Neuronal stem cell (in vitro differentiated cells): ENCODE measurements at regions not wholly inside any gene's neighbourhood (a gene's known extent, or its start where the extent isn't known, plus 50 kb on each side); places are given as distances from the start of the nearest gene placed in this dataset.
"Not testable (repeated sequence)": the region's sequence is repeated elsewhere in the genome, so short reads cannot be mapped to it uniquely, and the experiment has no call there.

ENCODE experiments used
- DNase-seq: peaks from one replicate; pipeline ENCODE4 v3.0.0-alpha.2; 2013; ENCODE audit warnings: low spot score
- H2AFZ ChIP-seq: one replicate; pipeline ENCODE4 v1.6.1; 2013; ENCODE audit warnings: mild to moderate bottlenecking, low read length, inconsistent platforms
- H2AK5ac ChIP-seq: 2 replicates; pipeline ENCODE4 v1.6.1; 2013; ENCODE audit warnings: low read depth, mild to moderate bottlenecking, inconsistent platforms, low read length, moderate library complexity, mixed read lengths
- H2BK120ac ChIP-seq: 2 replicates; pipeline ENCODE4 v1.6.1; 2013; ENCODE audit warnings: low read depth, mild to moderate bottlenecking, inconsistent platforms, low read length, moderate library complexity, mixed read lengths
- H2BK12ac ChIP-seq: one replicate; pipeline ENCODE4 v1.6.1; 2013; ENCODE audit warnings: low read length, inconsistent platforms
- H2BK15ac ChIP-seq: 2 replicates; pipeline ENCODE4 v1.6.1; 2013; ENCODE audit warnings: mild to moderate bottlenecking, low read length, inconsistent platforms, mixed read lengths
- H2BK5ac ChIP-seq: one replicate; pipeline ENCODE4 v1.6.1; 2013; ENCODE audit warnings: inconsistent platforms, mild to moderate bottlenecking, low read length, moderate library complexity
- H3K14ac ChIP-seq: one replicate; pipeline ENCODE4 v1.6.1; 2013; ENCODE audit warnings: low read length, inconsistent platforms
- H3K18ac ChIP-seq: 2 replicates; pipeline ENCODE4 v1.6.1; 2013; ENCODE audit warnings: low read length, inconsistent platforms
- H3K23ac ChIP-seq: 2 replicates; pipeline ENCODE4 v1.6.1; 2013; ENCODE audit warnings: low read depth, mild to moderate bottlenecking, mixed read lengths, low read length, inconsistent platforms; ENCODE audit not compliant: poor library complexity
- H3K27ac ChIP-seq: replicated peaks from 3 replicates; pipeline ENCODE4 v1.5.1; 2013; ENCODE audit warnings: low read length, inconsistent platforms
- H3K27me3 ChIP-seq, 3 experiments: 2 replicates each; pipeline ENCODE4 v1.6.1; 2013; ENCODE audit warnings: low read length in 3 of 3, mild to moderate bottlenecking in 2 of 3, inconsistent platforms in 1 of 3, low read depth in 1 of 3, mixed read lengths in 1 of 3, moderate library complexity in 1 of 3; ENCODE audit not compliant: control insufficient read depth in 3 of 3, insufficient read depth in 3 of 3
- H3K36me3 ChIP-seq, 2 donors: replicated peaks in 1 of 2; 2 replicates each; pipeline ENCODE4 v1.6.1; 2013; ENCODE audit warnings: low read length in 2 of 2; ENCODE audit not compliant: control insufficient read depth in 2 of 2, insufficient read depth in 2 of 2
- H3K4ac ChIP-seq: 2 replicates; pipeline ENCODE4 v1.6.1; 2013; ENCODE audit warnings: inconsistent platforms, mild to moderate bottlenecking, low read length, moderate library complexity
- H3K4me1 ChIP-seq, 2 donors: 1 replicate in 1 of 2; 2 replicates in 1 of 2; pipeline ENCODE4 v1.6.1; 2013; ENCODE audit warnings: low read length in 2 of 2, low read depth in 1 of 2; ENCODE audit not compliant: control insufficient read depth in 2 of 2, insufficient read depth in 1 of 2
- H3K4me2 ChIP-seq: one replicate; pipeline ENCODE4 v1.6.1; 2013; ENCODE audit warnings: mild to moderate bottlenecking, low read length, inconsistent platforms; ENCODE audit not compliant: insufficient read depth, poor library complexity, severe bottlenecking
- H3K4me3 ChIP-seq, 2 donors: 2 replicates each; pipeline ENCODE4 v1.5.1; 2013; ENCODE audit warnings: low read length in 2 of 2, mild to moderate bottlenecking in 2 of 2, inconsistent platforms in 1 of 2, moderate library complexity in 1 of 2
- H3K79me1 ChIP-seq: one replicate; pipeline ENCODE4 v1.6.1; 2013; ENCODE audit warnings: low read depth, mild to moderate bottlenecking, inconsistent platforms, low read length, moderate library complexity
- H3K9ac ChIP-seq: one replicate; pipeline ENCODE4 v1.6.1; 2013; ENCODE audit warnings: mild to moderate bottlenecking, low read depth, low read length, inconsistent platforms; ENCODE audit not compliant: poor library complexity
- H3K9me3 ChIP-seq, 2 donors: replicated peaks in 1 of 2; 2 replicates each; pipeline versions ENCODE3 to v1.6.1; 2013; ENCODE audit warnings: low read length in 2 of 2, mild to moderate bottlenecking in 2 of 2, inconsistent platforms in 1 of 2, low read depth in 1 of 2, mixed read lengths in 1 of 2, moderate library complexity in 1 of 2; ENCODE audit not compliant: control insufficient read depth in 2 of 2, insufficient read depth in 1 of 2
- H4K8ac ChIP-seq: one replicate; pipeline ENCODE4 v1.6.1; 2013; ENCODE audit warnings: low read depth, mild to moderate bottlenecking, inconsistent platforms, low read length, moderate library complexity
- H4K91ac ChIP-seq: one replicate; pipeline ENCODE4 v1.6.1; 2013; ENCODE audit warnings: low read length, low read depth, mild to moderate bottlenecking, inconsistent platforms; ENCODE audit not compliant: poor library complexity
- WGBS, 2 donors: extraction: QIAGEN DNeasy Blood & Tissue Kit; methylation state at CpG; one replicate each; pipeline ENCODE4 v1.1.7; 2013; ENCODE audit warnings: missing lambda C conversion rate in 2 of 2, mixed read lengths in 1 of 2; ENCODE audit not compliant: insufficient read length in 2 of 2, insufficient replicate concordance in 1 of 2; ENCODE audit errors: extremely low coverage in 2 of 2; 5-methylcytosine and 5-hydroxymethylcytosine counted together

GRCh38 chr21:10325546-10325945 lies 195.8 kb upstream of the TPTE start:
- H3K36me3 ChIP-seq, H3K79me1 ChIP-seq, H2AK5ac ChIP-seq, H2AFZ ChIP-seq, H3K14ac ChIP-seq, H3K4ac ChIP-seq, H3K27ac ChIP-seq, H2BK5ac ChIP-seq, H3K9ac ChIP-seq, H2BK15ac ChIP-seq, H3K18ac ChIP-seq, H2BK12ac ChIP-seq, H4K8ac ChIP-seq, H3K27me3 ChIP-seq, H3K4me1 ChIP-seq, H4K91ac ChIP-seq, H2BK120ac ChIP-seq, H3K23ac ChIP-seq, H3K4me2 ChIP-seq, H3K4me3 ChIP-seq: not testable (repeated sequence)
- peaks cover 4 to 12% of the 10 kb centered on the region in 2 donors for H3K9me3 ChIP-seq
- WGBS, 2 donors = no CpG with 5 or more reads among the region's 5 CpGs
- peak; percentile 100 for DNase-seq

DNA sequence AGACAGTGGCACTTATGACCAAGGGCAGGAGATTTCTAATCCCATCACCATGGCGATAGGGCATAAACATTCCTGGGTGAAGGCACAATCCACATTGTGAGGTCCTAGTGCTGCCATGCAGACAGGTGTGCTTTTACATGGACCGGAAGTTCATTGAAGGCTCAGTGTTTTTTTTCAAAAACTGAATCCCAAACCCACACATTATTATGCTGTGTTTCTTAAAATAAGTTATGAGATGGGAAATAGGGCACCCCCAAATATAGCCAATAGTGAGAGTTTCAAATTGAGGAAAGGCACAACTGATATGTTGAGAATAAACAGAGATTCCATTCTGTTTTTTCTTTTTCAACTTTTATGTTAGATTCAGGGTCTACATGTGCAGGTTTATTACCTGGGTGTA lies 195.2 kb upstream of the TPTE start:
- not testable (repeated sequence) for H3K23ac ChIP-seq, H2BK120ac ChIP-seq, H4K8ac ChIP-seq, H2BK12ac ChIP-seq, H3K27me3 ChIP-seq, H2AK5ac ChIP-seq, DNase-seq, H3K36me3 ChIP-seq, H2BK5ac ChIP-seq, H3K4me2 ChIP-seq, H3K4me1 ChIP-seq, H3K79me1 ChIP-seq, H3K27ac ChIP-seq, H3K18ac ChIP-seq, H4K91ac ChIP-seq, H2AFZ ChIP-seq, H3K4me3 ChIP-seq, H3K9ac ChIP-seq, H3K4ac ChIP-seq, H3K14ac ChIP-seq, H2BK15ac ChIP-seq
- H3K9me3 ChIP-seq = peaks cover 10 to 12% of the 10 kb centered on the region in 2 donors
- no CpG with 5 or more reads among the region's 2 CpGs for WGBS, 2 donors

- not testable (repeated sequence) for H3K14ac ChIP-seq, H3K23ac ChIP-seq, H3K9ac ChIP-seq, H4K8ac ChIP-seq, H4K91ac ChIP-seq, H3K27ac ChIP-seq, H3K27me3 ChIP-seq, H3K79me1 ChIP-seq, H3K4me1 ChIP-seq, H2BK12ac ChIP-seq, H2BK120ac ChIP-seq, H3K18ac ChIP-seq, H2AFZ ChIP-seq, H3K4me2 ChIP-seq, H3K4me3 ChIP-seq, H3K36me3 ChIP-seq, H2BK15ac ChIP-seq, H2BK5ac ChIP-seq, DNase-seq, H2AK5ac ChIP-seq, H3K4ac ChIP-seq
- peaks cover 12 to 16% of the 10 kb centered on the region in 2 donors for H3K9me3 ChIP-seq
- WGBS, 2 donors = no CpG with 5 or more reads among the region's 6 CpGs
These were observed 192.7 kb upstream of the TPTE start for GRCh38 chr21:10328646-10329045.

- H2BK12ac ChIP-seq, H3K14ac ChIP-seq, H3K27me3 ChIP-seq, H3K18ac ChIP-seq, H2AFZ ChIP-seq, H3K9ac ChIP-seq, H4K8ac ChIP-seq, H2BK15ac ChIP-seq, H3K4me1 ChIP-seq, H3K23ac ChIP-seq, H3K4me2 ChIP-seq, H4K91ac ChIP-seq, H3K36me3 ChIP-seq, H3K79me1 ChIP-seq, H2BK120ac ChIP-seq, DNase-seq, H3K4ac ChIP-seq, H3K27ac ChIP-seq, H2AK5ac ChIP-seq, H2BK5ac ChIP-seq: not testable (repeated sequence)
- no CpG with 5 or more reads among the region's 10 CpGs for WGBS, 2 donors
- H3K9me3 ChIP-seq = peaks cover 7 to 16% of the 10 kb centered on the region in 2 donors
- H3K4me3 ChIP-seq = peak overlapping the region in 1 of 2 donors; percentile 5
These were observed 190.7 kb upstream of the TPTE start for GRCh38 chr21:10330641-10331119.
